ENCODE measurements at regions not wholly inside any gene's neighbourhood (a gene's known extent, or its start where the extent isn't known, plus 50 kb on each side); places are given as distances from the start of the nearest gene placed in this dataset.
"Not testable (repeated sequence)": the region's sequence is repeated elsewhere in the genome, so short reads cannot be mapped to it uniquely, and the experiment has no call there.

DNA sequence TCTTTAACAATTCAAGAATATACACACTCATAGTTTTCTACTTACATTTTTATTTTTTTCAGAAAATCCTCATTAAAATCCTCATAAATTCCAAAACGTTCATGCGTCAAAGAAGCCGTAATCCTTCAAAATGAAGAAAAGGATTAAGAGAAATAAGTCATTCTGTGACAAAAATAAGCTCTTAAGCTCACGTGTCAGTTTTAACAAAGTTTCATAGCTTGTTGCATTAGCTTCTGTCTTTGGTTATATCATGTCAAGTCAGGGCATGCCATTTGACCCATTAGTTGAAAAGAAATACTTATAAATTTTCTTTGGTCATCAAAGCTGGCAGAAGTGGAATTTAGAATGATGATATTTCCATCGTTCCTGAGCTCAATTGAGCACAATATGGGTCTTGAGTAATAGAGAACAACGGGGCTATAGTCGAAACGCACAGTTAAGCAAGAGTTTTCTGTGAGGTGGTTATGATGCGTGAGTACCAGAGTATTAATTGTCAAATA is 185.2 kb upstream of the CTSO start:
- TF ChIP-seq POLR2A (IDR thresholded peaks at IDR 0.05; ENCODE audit: low read depth, low read length): no peak
- no peak for TF ChIP-seq TAF1 (IDR thresholded peaks at IDR 0.05; ENCODE audit: borderline replicate concordance, low read depth, low read length)
- TF ChIP-seq POLR2AphosphoS5 (IDR thresholded peaks at IDR 0.05; ENCODE audit: low read depth, low read length): no peak
- FAIRE-seq: no peak

DNA sequence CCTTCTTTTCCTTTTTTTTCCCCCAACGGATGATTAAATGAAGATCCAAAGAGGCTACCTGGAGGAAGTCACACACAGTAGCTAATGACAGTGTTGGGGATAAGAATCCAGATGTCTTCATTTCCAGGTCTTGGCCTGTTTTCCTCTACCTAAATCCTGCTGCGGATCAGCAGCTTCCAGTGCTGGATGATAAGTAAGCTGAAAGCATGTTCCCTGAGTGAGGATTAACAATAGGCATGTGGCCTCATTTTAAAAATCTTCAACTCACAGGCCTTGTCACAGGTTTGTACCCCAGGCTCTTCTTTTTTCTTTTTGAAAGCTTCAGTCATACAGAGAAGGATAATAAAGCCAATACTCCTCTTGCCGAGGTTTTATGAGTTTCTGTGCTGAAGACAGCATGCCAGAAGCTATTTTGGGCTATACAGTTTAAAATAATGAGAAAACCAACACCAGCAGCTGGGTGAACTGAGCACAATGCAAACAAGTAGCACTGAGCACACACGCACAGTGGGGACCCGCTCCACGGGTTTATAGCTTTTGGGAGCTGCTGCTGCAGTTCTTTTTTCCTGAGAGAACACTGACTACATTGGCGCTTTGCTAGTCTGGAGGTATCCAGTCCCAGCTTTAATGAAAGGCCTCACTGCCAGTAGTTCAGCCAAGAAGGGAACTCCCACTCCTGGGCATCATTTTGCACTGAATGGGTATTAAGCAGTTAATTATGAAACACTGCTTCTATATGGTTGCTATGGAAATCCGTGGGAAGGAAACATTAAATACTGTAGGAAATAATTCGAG is 184.2 kb upstream of the CTSO start:
- TF ChIP-seq POLR2AphosphoS5 (IDR thresholded peaks at IDR 0.05; ENCODE audit: low read depth, low read length) (no peak), TAF1 (IDR thresholded peaks at IDR 0.05; ENCODE audit: borderline replicate concordance, low read depth, low read length) (no peak), POLR2A (IDR thresholded peaks at IDR 0.05; ENCODE audit: low read depth, low read length) (no peak)
- FAIRE-seq (no peak), DNase-seq (ENCODE audit: insufficient read length) (no peak)

More for the DNA sequence above, 185.2 kb upstream of the CTSO start:
- no peak for DNase-seq (ENCODE audit: insufficient read length)

DNA sequence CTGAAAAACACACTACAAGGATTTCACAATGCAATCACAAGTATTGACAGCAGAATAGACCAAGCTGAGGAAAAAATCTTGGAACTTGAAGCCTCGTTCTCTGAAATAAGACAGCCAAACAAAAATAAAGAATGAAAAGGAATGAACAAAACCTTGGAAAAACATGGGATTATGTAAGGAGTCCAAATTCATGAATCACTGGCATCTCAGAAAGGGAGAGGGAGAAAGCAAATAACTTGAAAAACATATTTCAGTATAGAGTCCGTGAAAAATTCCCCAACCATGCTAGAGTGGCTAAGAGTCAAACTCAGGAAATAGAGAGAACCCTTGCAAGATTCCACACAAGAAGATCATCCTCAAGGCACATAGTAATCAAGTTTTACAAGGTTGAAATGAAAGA is 178.5 kb upstream of the CTSO start:
- no peak for DNase-seq (ENCODE audit: insufficient read length)
- FAIRE-seq: no peak
- no peak for TF ChIP-seq POLR2A (IDR thresholded peaks at IDR 0.05; ENCODE audit: low read depth, low read length)

DNA sequence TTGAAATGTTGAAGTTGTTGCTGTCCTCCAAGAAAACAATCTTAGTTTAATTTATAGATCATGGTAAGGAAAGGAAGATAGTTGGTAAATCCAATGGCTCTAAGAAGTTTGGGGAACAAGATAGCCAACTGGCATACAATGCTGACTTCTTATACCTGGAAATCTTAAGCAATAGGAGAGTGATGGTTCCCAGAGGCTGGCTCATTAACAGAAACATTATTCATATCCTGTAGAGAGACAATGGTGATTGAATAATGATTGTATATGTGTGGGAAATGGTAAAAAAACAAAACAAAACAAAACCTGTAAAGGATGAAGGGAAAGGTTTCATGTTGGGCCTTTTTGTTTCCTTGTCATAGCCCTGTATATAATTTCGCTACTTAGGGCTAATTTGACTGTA is 174.9 kb upstream of the CTSO start:
- no peak for DNase-seq (ENCODE audit: insufficient read length)
- FAIRE-seq: no peak
- TF ChIP-seq POLR2AphosphoS5 (IDR thresholded peaks at IDR 0.05; ENCODE audit: low read depth, low read length): no peak
- TF ChIP-seq TAF1 (IDR thresholded peaks at IDR 0.05; ENCODE audit: borderline replicate concordance, low read depth, low read length): no peak
- TF ChIP-seq POLR2A (IDR thresholded peaks at IDR 0.05; ENCODE audit: low read depth, low read length): no peak

DNA sequence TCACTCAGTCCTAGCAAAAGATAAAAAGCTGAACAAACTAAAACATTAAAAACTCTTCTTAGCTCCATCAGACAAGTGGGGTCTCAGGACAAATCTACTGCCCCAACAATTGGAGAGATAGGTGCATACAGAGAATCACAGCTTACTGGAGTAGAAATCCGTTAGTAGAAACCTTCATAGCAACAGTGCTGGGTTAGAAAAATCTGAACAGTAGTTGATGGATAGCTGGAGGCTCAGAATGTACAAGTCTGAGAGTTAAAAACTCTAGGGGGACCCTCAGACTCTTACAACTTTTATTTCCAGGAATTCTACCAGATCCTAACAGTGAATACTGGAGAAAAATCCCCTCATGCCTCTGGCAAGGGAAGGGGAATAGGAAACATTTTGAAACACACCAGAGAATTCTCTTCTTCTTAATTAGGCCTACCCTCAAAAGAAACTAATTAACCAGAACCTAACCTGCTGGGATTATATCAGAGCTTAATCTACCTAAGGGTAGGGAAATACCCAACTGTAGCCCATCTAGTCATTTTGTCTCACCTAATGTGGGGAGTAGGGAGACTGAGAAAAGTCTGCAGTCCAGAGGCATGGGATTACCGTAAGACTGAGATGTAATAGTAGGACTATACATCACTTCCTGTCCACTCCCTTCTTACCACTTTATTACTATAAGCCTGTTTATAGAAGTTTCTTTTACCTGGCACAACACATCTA is 165.0 kb upstream of the CTSO start:
- no peak for DNase-seq (ENCODE audit: insufficient read length)
- TF ChIP-seq POLR2AphosphoS5 (IDR thresholded peaks at IDR 0.05; ENCODE audit: low read depth, low read length) (no peak), TAF1 (IDR thresholded peaks at IDR 0.05; ENCODE audit: borderline replicate concordance, low read depth, low read length) (no peak), POLR2A (IDR thresholded peaks at IDR 0.05; ENCODE audit: low read depth, low read length) (no peak)
- FAIRE-seq: no peak

DNA sequence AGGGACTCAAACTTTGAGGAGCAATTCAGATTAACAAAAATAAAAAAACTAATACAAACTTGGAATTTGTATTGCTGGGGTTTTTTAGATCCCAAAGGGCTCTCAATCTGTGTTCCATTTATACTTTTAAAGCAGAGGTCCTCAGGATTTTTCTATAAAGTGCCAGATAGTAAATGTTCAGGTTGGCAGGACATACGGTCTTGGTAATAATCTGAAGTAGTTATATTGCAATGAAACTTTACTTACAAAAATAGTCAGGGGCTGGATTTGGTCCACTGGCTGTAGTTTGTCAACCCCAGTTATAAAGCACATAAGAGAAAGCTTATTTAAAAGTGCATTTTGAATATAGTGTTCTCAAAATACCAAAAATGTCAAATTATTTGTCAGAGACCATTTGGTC is 164.1 kb upstream of the CTSO start:
- no peak for TF ChIP-seq POLR2A (IDR thresholded peaks at IDR 0.05; ENCODE audit: low read depth, low read length)
- no peak for TF ChIP-seq POLR2AphosphoS5 (IDR thresholded peaks at IDR 0.05; ENCODE audit: low read depth, low read length)
- no peak for TF ChIP-seq TAF1 (IDR thresholded peaks at IDR 0.05; ENCODE audit: borderline replicate concordance, low read depth, low read length)
- DNase-seq (ENCODE audit: insufficient read length): no peak
- no peak for FAIRE-seq

DNA sequence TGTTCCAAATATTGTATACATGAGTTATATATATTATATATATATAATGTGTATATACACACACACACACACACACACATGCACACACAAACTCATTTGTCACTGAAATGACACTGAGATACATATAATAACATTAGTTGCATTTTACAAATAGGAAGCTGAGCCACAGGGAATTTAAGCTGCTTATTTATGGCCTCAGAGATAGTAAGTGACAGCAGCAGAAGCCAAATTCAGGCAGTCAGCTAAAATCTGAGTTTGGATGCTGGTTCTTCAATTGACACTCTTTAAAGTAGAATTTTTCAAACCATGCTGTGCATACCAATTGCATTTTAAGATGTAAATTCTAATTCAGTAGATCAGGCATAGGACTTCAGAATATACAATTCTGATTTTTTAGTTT is 163.3 kb upstream of the CTSO start:
- TF ChIP-seq POLR2A (IDR thresholded peaks at IDR 0.05; ENCODE audit: low read depth, low read length) (no peak), TAF1 (IDR thresholded peaks at IDR 0.05; ENCODE audit: borderline replicate concordance, low read depth, low read length) (no peak), POLR2AphosphoS5 (IDR thresholded peaks at IDR 0.05; ENCODE audit: low read depth, low read length) (no peak)
- FAIRE-seq: no peak
- DNase-seq (ENCODE audit: insufficient read length): no peak

DNA sequence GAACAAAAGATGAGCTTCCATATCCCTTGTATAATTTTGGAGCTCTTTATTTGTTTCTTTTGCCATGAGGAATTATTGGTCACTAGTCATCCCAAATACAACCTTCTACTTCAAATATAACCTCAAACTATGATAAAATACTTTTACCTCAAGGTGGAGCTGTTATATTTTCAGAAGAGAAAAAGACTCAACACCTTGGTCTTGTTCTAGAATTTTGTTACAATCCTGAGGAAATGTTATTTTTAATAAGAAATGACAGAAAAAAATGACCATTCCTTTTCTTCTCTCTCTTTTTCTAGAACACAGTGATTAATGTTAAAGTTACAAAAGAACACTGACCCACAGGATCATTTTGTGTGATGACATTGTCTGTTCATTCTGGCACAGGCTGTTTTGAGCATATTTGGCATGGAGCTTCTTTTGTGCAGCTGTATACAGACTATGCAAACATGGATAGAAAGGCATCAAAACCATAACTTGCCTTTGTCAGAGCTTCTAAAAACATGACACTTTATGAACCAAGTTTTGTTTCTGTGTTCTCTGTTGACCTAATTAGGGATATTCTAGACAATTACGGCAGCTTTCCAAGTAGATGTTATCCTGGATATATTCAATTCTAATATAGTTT is 159.6 kb upstream of the CTSO start:
- TF ChIP-seq TAF1 (IDR thresholded peaks at IDR 0.05; ENCODE audit: borderline replicate concordance, low read depth, low read length) (no peak), POLR2A (IDR thresholded peaks at IDR 0.05; ENCODE audit: low read depth, low read length) (no peak), POLR2AphosphoS5 (IDR thresholded peaks at IDR 0.05; ENCODE audit: low read depth, low read length) (no peak)
- no peak for DNase-seq (ENCODE audit: insufficient read length)
- FAIRE-seq: no peak

DNA sequence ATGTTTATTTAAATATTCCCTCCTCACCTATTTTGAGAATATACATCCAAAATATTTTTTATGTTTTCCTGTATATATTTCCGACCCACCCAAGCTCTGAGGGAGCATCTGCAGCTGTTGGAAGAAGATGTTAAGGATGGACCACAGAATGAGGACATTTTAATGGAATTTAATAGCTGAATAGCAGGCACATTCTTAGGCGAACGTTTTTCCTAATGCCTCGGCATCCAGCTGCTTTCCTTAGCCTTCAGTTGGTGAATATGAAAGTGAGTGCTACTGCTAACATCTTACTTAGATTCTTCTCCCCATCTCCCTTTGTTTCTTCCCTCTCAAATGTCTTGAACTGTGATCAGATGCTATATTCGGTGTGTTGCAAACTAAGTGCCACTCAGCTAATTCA is 158.0 kb upstream of the CTSO start:
- DNase-seq (ENCODE audit: insufficient read length) (no peak), FAIRE-seq (no peak)
- TF ChIP-seq TAF1 (IDR thresholded peaks at IDR 0.05; ENCODE audit: borderline replicate concordance, low read depth, low read length) (no peak), POLR2A (IDR thresholded peaks at IDR 0.05; ENCODE audit: low read depth, low read length) (no peak), POLR2AphosphoS5 (IDR thresholded peaks at IDR 0.05; ENCODE audit: low read depth, low read length) (no peak)

DNA sequence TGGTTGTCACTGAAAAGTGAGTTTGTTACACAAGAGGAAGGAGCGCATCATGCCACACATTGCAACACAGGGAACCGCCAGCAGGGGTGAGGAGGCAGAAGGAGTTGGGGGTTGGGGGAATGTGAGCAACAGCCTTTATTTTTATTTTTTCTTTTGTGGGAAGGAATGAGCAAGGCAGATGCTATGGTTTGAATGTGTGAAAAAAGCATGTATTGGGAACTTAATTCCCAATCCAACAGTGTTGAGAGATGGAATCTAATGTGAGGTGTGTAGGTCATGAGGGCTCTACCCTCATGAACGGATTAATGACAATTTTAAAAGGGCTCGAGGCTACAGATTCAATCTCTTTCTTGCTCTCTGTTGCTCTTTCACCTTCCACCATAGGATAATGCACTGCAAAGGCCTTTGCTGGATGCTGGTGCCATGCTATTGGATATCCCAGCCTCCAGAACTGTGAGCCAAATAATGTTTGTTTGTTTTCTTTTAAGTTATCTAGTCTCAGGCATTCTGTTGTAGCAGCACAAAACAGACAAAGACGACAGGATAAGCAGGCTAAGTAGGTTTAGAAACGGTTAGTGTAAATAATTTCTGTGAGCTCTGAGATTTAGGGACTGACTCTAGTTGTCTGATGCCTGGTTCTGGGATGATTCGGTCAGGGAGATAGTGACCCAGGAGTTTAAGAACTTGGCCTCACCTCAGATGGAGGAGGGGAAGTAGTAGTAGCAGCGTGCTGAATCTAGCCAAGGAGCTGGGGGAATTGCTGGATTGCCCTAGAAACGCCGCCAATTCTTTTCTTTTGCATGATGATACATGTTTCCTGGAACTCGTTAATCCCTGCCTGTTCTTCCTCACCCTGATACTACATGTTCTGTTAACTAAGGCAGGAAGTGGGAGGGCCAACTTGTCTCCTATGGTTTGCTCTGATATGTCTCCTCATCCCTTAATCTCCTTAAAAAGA is 156.6 kb upstream of the CTSO start:
- DNase-seq (ENCODE audit: insufficient read length) (no peak), FAIRE-seq (no peak)
- TF ChIP-seq POLR2A (IDR thresholded peaks at IDR 0.05; ENCODE audit: low read depth, low read length) (no peak), TAF1 (IDR thresholded peaks at IDR 0.05; ENCODE audit: borderline replicate concordance, low read depth, low read length) (no peak), POLR2AphosphoS5 (IDR thresholded peaks at IDR 0.05; ENCODE audit: low read depth, low read length) (no peak)

DNA sequence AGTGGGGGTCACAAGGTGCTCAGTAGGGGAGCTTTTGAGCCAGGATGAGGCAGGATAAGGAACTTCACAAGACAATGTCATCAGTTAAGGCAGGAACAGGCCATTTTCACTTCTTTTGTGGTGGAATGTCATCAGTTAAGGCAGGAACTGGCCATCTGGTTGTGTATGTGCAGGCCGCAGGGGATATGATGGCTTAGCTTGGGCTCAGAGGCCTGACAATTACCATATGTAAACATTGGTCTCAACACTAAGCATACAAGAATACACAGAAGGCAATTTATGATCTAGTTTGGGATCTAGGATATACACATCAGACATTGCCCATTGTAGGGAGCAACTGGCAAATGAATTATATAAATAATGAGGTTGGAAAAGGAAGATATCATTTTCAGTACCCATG is 155.4 kb upstream of the CTSO start:
- FAIRE-seq; DNase-seq (ENCODE audit: insufficient read length): not testable (repeated sequence)
